ENCODE measurements at regions not wholly inside any gene's neighbourhood (a gene's known extent, or its start where the extent isn't known, plus 50 kb on each side); places are given as distances from the start of the nearest gene placed in this dataset.

DNA sequence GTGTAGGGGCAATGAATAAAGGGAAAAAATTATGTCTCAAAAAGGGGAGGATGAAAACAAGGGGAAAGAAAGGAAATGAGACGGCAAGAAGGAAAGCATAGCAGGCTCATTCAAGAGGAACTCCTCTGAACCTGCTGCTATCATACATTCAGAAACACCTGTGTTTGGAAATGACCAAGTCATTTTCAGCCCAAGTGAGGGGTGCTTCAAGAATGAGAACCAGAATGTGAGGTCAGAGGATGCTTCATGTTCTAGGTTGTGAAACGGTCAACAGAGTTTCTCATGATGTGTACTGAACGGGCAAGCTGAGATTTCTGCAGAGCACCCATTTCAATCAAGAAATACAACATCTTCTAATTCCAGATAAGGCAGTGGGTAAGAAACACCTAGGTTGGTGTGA, 1367.2 kb upstream of the CELF4 start:
- no peaks in the 10 kb centered on the region for H3K9me3 ChIP-seq
- H3K27me3 ChIP-seq: no peaks in the 10 kb centered on the region
- H3K4me3 ChIP-seq: no peak overlapping the region
- no peak overlapping the region for H3K27ac ChIP-seq
- TF ChIP-seq EP300 (IDR thresholded peaks at IDR 0.05) (no peak), CTCF (IDR thresholded peaks at IDR 0.05) (no peak), POLR2A (IDR thresholded peaks at IDR 0.05) (no peak), POLR2AphosphoS5 (IDR thresholded peaks at IDR 0.05) (no peak)
- no peaks in the 10 kb centered on the region for H3K36me3 ChIP-seq
- 96% methylated on average over 3 of the region's 3 CpGs for WGBS
- H3K4me1 ChIP-seq: no peaks in the 10 kb centered on the region
- no peak for DNase-seq (ENCODE audit: low spot score in 2 of 2)

DNA sequence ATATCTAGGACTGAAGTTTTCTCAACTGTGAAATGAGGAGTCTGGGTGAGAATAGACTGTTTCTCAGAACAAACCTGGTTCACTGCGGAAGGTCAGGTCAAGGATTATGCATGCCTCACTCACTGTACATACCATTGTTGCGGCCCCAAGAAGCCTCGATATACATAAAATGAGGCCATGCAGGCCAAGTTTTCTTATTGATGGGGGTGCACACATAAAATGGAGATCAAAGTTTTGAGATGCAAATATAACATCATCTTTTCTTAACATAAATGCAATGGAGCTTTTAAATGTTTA, 1366.1 kb upstream of the CELF4 start:
- no peak overlapping the region for H3K27ac ChIP-seq
- H3K27me3 ChIP-seq: no peaks in the 10 kb centered on the region
- H3K4me3 ChIP-seq: no peak overlapping the region
- no peaks in the 10 kb centered on the region for H3K9me3 ChIP-seq
- H3K4me1 ChIP-seq: no peaks in the 10 kb centered on the region
- WGBS: 94% methylated on average over 3 of the region's 3 CpGs
- TF ChIP-seq POLR2A (IDR thresholded peaks at IDR 0.05): no peak
- no peak for TF ChIP-seq EP300 (IDR thresholded peaks at IDR 0.05)
- TF ChIP-seq CTCF (IDR thresholded peaks at IDR 0.05): no peak
- no peak for TF ChIP-seq POLR2AphosphoS5 (IDR thresholded peaks at IDR 0.05)
- no peak for DNase-seq (ENCODE audit: low spot score in 2 of 2)
- H3K36me3 ChIP-seq: no peaks in the 10 kb centered on the region

GRCh38 chr18:38930881-38931753, 1365.5 kb upstream of the CELF4 start:
- H3K36me3 ChIP-seq: no peaks in the 10 kb centered on the region
- no peak overlapping the region for H3K27ac ChIP-seq
- no peaks in the 10 kb centered on the region for H3K9me3 ChIP-seq
- H3K4me1 ChIP-seq: no peaks in the 10 kb centered on the region
- no peak for DNase-seq (ENCODE audit: low spot score in 2 of 2)
- TF ChIP-seq EP300 (IDR thresholded peaks at IDR 0.05): no peak
- TF ChIP-seq CTCF (IDR thresholded peaks at IDR 0.05): no peak
- no peak for TF ChIP-seq POLR2A (IDR thresholded peaks at IDR 0.05)
- no peak for TF ChIP-seq POLR2AphosphoS5 (IDR thresholded peaks at IDR 0.05)
- WGBS: 38% methylated on average over 3 of the region's 3 CpGs
- H3K27me3 ChIP-seq: no peaks in the 10 kb centered on the region
- H3K4me3 ChIP-seq: no peak overlapping the region

GRCh38 chr18:38923540-38923939, 1357.9 kb upstream of the CELF4 start:
- no peak for TF ChIP-seq POLR2AphosphoS5 (IDR thresholded peaks at IDR 0.05)
- no peak for TF ChIP-seq EP300 (IDR thresholded peaks at IDR 0.05)
- no peak for TF ChIP-seq POLR2A (IDR thresholded peaks at IDR 0.05)
- no peak for TF ChIP-seq CTCF (IDR thresholded peaks at IDR 0.05)

DNA sequence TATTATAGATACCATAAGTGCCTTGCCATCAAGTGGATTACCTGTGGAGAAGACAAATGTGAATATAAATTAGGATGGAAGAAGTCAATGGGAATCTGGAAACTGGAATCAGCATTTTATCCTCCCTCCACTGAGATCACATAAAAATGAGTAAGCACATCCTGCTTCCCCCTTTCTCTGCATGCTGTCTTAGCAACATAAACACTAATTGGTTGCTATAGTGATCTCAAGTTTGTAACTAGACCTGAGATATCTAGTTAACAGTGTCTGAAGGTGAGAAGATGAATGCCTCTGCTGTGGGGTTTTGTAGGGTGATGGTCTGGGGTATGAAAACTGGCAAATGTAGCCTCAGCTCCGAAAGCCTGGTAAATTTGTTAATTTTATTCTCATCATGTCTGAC, 1357.5 kb upstream of the CELF4 start:
- no peak for DNase-seq (ENCODE audit: low spot score in 2 of 2)
- 94% methylated on average over 1 of the region's 1 CpG for WGBS
- TF ChIP-seq CTCF (IDR thresholded peaks at IDR 0.05): no peak
- TF ChIP-seq POLR2A (IDR thresholded peaks at IDR 0.05): no peak

More at GRCh38 chr18:38923540-38923939, 1357.9 kb upstream of the CELF4 start:
- H3K36me3 ChIP-seq: no peaks in the 10 kb centered on the region
- no peaks in the 10 kb centered on the region for H3K9me3 ChIP-seq
- 93% methylated on average over 3 of the region's 3 CpGs for whole genome bisulfite sequencing
- DNase-seq (ENCODE audit: low spot score in 2 of 2): no peak
- no peak overlapping the region for H3K4me3 ChIP-seq
- no peak overlapping the region for H3K27ac ChIP-seq
- H3K4me1 ChIP-seq: no peaks in the 10 kb centered on the region
- no peaks in the 10 kb centered on the region for H3K27me3 ChIP-seq

More for the DNA sequence above, 1357.5 kb upstream of the CELF4 start:
- H3K36me3 ChIP-seq: no peaks in the 10 kb centered on the region
- no peak overlapping the region for H3K4me3 ChIP-seq
- H3K9me3 ChIP-seq: no peaks in the 10 kb centered on the region
- no peaks in the 10 kb centered on the region for H3K4me1 ChIP-seq
- H3K27me3 ChIP-seq: no peaks in the 10 kb centered on the region
- no peak overlapping the region for H3K27ac ChIP-seq
